Adrenal gland (tissue), 9 donors: ENCODE measurements at regions not wholly inside any gene's neighbourhood (a gene's known extent, or its start where the extent isn't known, plus 50 kb on each side); places are given as distances from the start of the nearest gene placed in this dataset.

Experiments used
- DNase-seq, 7 donors: peaks; one replicate each; pipeline ENCODE4 v3.0.0-alpha.2; 2019 to 2020
- H3K27ac ChIP-seq, 5 donors: fragments of 200-600 bp; sonication (generic) in 4 of 5; 1 replicate in 3 of 5; 2 replicates in 2 of 5; pipeline versions ENCODE4 v1.5.1 to v1.8.0; 2016 to 2020; ENCODE audit warnings: mild to moderate bottlenecking in 1 of 5
- H3K27me3 ChIP-seq: fragments of 200-600 bp; 2 replicates; pipeline ENCODE4 v1.8.0; 2021
- H3K36me3 ChIP-seq, 2 donors: fragments of 200-600 bp; replicated peaks in 1 of 2; 1 replicate in 1 of 2; 2 replicates in 1 of 2; pipeline versions ENCODE4 v1.5.1 to v1.8.0; 2018 to 2022
- H3K4me1 ChIP-seq, 2 donors: fragments of 200-600 bp; replicated peaks in 1 of 2; 1 replicate in 1 of 2; 2 replicates in 1 of 2; pipeline versions ENCODE4 v1.5.1 to v1.8.0; 2018 to 2021
- H3K4me3 ChIP-seq, 4 donors: fragments of 200-600 bp; sonication (generic) in 3 of 4; one replicate each; pipeline ENCODE4 v1.5.1; 2016 to 2018
- H3K9me3 ChIP-seq, 3 donors: fragments of 200-600 bp; sonication (generic) in 1 of 3; replicated peaks in 1 of 3; 1 replicate in 2 of 3; 2 replicates in 1 of 3; pipeline versions ENCODE4 v1.5.1 to v1.8.0; 2016 to 2021
- POLR2A ChIP-seq, 2 donors: fragments of 450-650 bp; IDR thresholded peaks; one replicate each; pipeline ENCODE4 v1.6.1; 2017; ENCODE audit warnings: antibody characterized with exemption in 2 of 2, mild to moderate bottlenecking in 2 of 2, moderate library complexity in 1 of 2
- WGBS, 4 donors: extraction: QIAGEN DNeasy Blood & Tissue Kit in 2 of 4; methylation state at CpG; one replicate each; pipeline versions ENCODE4 v1.1.5 to v1.1.7; 2013 to 2017; 5-methylcytosine and 5-hydroxymethylcytosine counted together
- intact Hi-C, 2 donors: fragments of 100-400 bp; cut with DNase I; formaldehyde crosslinking; loops; one replicate each; pipeline versions ENCODE4 v1.14.1 to v1.15.0; 2022 to 2023
- TF ChIP-seq, protein P1 (sequence below), 6 experiments: fragments of 450-650 bp in 4 of 6; fragments of 200-600 bp in 2 of 6; sonication (generic) in 1 of 6; IDR thresholded peaks; 1 replicate in 5 of 6; 2 replicates in 1 of 6; pipeline versions ENCODE4 v1.5.1 to v1.8.0; 2016 to 2021; ENCODE audit warnings: antibody characterized with exemption in 6 of 6, mild to moderate bottlenecking in 2 of 6, moderate library complexity in 1 of 6
- donor health status: healthy with polysubstance abuse.
- donor health status: Bipolar disorder and iron deficiency.
- donor health status: DM: yes; HTN: yes; CAD: no.
- donor health status: DM: no; HTN: no; CAD: no.
- donor health status: DM: no; HTN: no; CAD: no.

- Histone ChIP-seq H3K27me3 (no peaks in the 10 kb centered on the region), H3K9me3 (no peaks in the 10 kb centered on the region), H3K4me1 (no peaks in the 10 kb centered on the region), H3K36me3 (no peaks in the 10 kb centered on the region), H3K27ac (no peak overlapping the region), H3K4me3 (no peak overlapping the region)
- TF ChIP-seq, protein P1, sequence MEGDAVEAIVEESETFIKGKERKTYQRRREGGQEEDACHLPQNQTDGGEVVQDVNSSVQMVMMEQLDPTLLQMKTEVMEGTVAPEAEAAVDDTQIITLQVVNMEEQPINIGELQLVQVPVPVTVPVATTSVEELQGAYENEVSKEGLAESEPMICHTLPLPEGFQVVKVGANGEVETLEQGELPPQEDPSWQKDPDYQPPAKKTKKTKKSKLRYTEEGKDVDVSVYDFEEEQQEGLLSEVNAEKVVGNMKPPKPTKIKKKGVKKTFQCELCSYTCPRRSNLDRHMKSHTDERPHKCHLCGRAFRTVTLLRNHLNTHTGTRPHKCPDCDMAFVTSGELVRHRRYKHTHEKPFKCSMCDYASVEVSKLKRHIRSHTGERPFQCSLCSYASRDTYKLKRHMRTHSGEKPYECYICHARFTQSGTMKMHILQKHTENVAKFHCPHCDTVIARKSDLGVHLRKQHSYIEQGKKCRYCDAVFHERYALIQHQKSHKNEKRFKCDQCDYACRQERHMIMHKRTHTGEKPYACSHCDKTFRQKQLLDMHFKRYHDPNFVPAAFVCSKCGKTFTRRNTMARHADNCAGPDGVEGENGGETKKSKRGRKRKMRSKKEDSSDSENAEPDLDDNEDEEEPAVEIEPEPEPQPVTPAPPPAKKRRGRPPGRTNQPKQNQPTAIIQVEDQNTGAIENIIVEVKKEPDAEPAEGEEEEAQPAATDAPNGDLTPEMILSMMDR (IDR thresholded peaks at IDR 0.05): no peak
- no peak for TF ChIP-seq POLR2A (IDR thresholded peaks at IDR 0.05)
- 75 to 84% (median 82%) methylated on average over 11 of the region's 11 CpGs for WGBS, 4 donors
- intact Hi-C loops: no loop called here
- DNase-seq: no peak
Observed at GRCh38 chr13:40344270-40345148, 321.9 kb downstream of the FOXO1 start.

- Histone ChIP-seq H3K4me3 (no peak overlapping the region), H3K4me1 (no peaks in the 10 kb centered on the region), H3K27ac (no peak overlapping the region), H3K36me3 (no peaks in the 10 kb centered on the region), H3K27me3 (no peaks in the 10 kb centered on the region), H3K9me3 (no peaks in the 10 kb centered on the region)
- intact Hi-C loops: no loop called here
- WGBS, 4 donors: 49 to 80% (median 61%) methylated on average over 1 to 2 of the region's 2 CpGs
- DNase-seq: no peak
- TF ChIP-seq, protein P1 (IDR thresholded peaks at IDR 0.05): no peak
- TF ChIP-seq POLR2A (IDR thresholded peaks at IDR 0.05): no peak
Observed at GRCh38 chr13:40345149-40345514, 321.3 kb downstream of the FOXO1 start.

DNA sequence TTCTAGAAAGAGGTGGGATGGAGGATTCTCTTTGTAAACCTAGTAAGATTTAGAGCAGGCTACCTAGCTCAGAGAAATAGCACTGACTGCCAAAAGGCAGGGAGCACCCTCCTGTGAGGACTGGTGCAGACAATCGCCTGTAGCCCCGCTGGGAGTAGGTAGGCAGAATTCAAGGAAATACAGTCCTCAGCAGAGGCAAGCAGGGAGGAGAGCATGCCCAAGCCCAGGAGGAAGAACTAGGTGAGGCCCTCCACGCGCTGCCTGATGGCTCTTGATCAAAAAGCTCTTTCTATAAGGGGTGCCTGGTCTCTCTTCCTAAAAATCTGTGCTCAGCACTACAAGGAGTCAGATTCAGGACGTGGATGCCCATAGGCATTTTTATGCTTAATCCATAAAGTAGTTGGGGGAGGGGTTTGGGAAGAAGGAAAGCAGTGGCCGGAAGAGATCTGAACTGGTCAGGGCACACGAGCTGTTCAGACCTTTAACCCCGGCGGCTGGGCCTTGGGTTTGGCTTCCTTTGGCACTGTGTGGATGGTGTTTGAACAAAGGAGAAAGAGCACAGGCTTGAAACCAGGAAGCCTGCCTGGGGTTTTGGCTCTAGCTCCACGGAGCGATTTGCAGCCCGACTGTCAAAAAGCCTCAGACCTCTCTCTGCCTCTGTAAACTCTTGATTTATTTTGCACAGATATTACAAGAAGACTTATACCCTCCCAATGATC is 320.6 kb downstream of the FOXO1 start:
- Histone ChIP-seq H3K27ac (peak overlapping the region in 1 of 5 donors; percentile 37), H3K9me3 (no peaks in the 10 kb centered on the region), H3K27me3 (no peaks in the 10 kb centered on the region), H3K4me3 (no peak overlapping the region), H3K4me1 (no peaks in the 10 kb centered on the region), H3K36me3 (no peaks in the 10 kb centered on the region)
- TF ChIP-seq, protein P1 (IDR thresholded peaks at IDR 0.05): no peak
- no peak for TF ChIP-seq POLR2A (IDR thresholded peaks at IDR 0.05)
- intact Hi-C loops: no loop called here
- DNase-seq: peak in 1 of 7 donors; percentile 33
- WGBS, 4 donors: 73 to 81% (median 76%) methylated on average over 12 of the region's 12 CpGs

DNA sequence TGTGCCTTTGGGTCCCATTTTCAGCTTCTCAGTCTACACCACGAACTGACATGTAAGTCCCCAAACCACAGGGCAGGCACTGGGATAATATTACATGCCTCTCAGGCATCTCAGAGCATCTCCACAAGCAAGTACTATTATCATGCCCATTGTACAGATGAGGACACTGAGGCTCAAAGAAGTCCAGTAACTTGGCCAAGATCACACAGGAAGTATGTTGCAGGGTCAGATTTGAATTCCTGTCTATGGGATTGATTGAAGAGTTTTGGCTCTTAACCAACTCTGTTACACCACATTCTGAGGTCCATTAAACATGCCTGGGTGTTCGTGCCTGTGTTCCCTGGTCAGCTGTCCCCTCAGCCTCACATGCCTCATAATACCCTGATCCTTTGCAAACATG is 319.8 kb downstream of the FOXO1 start:
- Histone ChIP-seq H3K4me1 (peaks cover under 1 to 3% of the 10 kb centered on the region in 2 donors), H3K27ac (peak overlapping the region in 1 of 5 donors; percentile 8), H3K4me3 (no peak overlapping the region), H3K36me3 (no peaks in the 10 kb centered on the region), H3K9me3 (no peaks in the 10 kb centered on the region), H3K27me3 (no peaks in the 10 kb centered on the region)
- intact Hi-C loops: no loop called here
- no peak for TF ChIP-seq POLR2A (IDR thresholded peaks at IDR 0.05)
- TF ChIP-seq, protein P1 (IDR thresholded peaks at IDR 0.05): no peak
- 65 to 86% (median 81%) methylated on average over 2 of the region's 2 CpGs for WGBS, 4 donors
- no peak for DNase-seq
